A204.1 (cell line): ENCODE measurements at regions not wholly inside any gene's neighbourhood (a gene's known extent, or its start where the extent isn't known, plus 50 kb on each side); places are given as distances from the start of the nearest gene placed in this dataset.

Experiments
- FAIRE-seq: peaks from 2 replicates; lab custom pipeline; 2012; peaks lifted over from hg19 to GRCh38; lab: Jason Lieb, UNC

GRCh38 chr9:116090030-116090770, 63.4 kb upstream of the PAPPA start:
- no peak for FAIRE-seq

- FAIRE-seq = no peak
These were observed 58.7 kb upstream of the PAPPA start for GRCh38 chr9:116094846-116095245.

- FAIRE-seq = no peak
These were observed 58.2 kb upstream of the PAPPA start for GRCh38 chr9:116095403-116095802.

GRCh38 chr9:116096046-116096445, 57.5 kb upstream of the PAPPA start:
- FAIRE-seq = no peak

- no peak for FAIRE-seq
These were observed 56.7 kb upstream of the PAPPA start for GRCh38 chr9:116096853-116097252.

GRCh38 chr9:116098476-116098875, 55.1 kb upstream of the PAPPA start:
- no peak for FAIRE-seq

GRCh38 chr9:116099821-116100220, 53.8 kb upstream of the PAPPA start:
- FAIRE-seq = no peak

GRCh38 chr9:116100711-116101121, 52.9 kb upstream of the PAPPA start:
- FAIRE-seq = no peak

- no peak for FAIRE-seq
These were observed 52.1 kb upstream of the PAPPA start for GRCh38 chr9:116101516-116101915.

GRCh38 chr9:116102596-116102995, 51.0 kb upstream of the PAPPA start:
- FAIRE-seq = no peak
